ENCODE measurements at regions not wholly inside any gene's neighbourhood (a gene's known extent, or its start where the extent isn't known, plus 50 kb on each side); places are given as distances from the start of the nearest gene placed in this dataset.

- Histone ChIP-seq H3K36me3 (ENCODE audit: control insufficient read depth in 2 of 2, insufficient read depth in 2 of 2, low read length in 1 of 2) (no peaks in the 10 kb centered on the region), H3K27ac (ENCODE audit: control insufficient read depth, insufficient read depth) (no peak overlapping the region), H3K4me1 (ENCODE audit: control insufficient read depth, insufficient read depth, low read length) (no peaks in the 10 kb centered on the region), H3K79me2 (ENCODE audit: control insufficient read depth, insufficient read depth, low read length) (no peaks in the 10 kb centered on the region), H3K27me3 (replicated peaks in 1 of 2; ENCODE audit: control insufficient read depth in 2 of 2, insufficient read depth in 2 of 2, low read length in 1 of 2) (no peaks in the 10 kb centered on the region), H2AFZ (ENCODE audit: control insufficient read depth, low read depth, low read length) (no peak overlapping the region), H3K4me2 (ENCODE audit: control insufficient read depth, insufficient read depth) (no peak overlapping the region), H3K4me3 (no peak overlapping the region), H3K9me3 (replicated peaks; ENCODE audit: control insufficient read depth, insufficient read depth, low read length) (no peaks in the 10 kb centered on the region), H4K20me1 (ENCODE audit: control insufficient read depth, insufficient read depth) (no peaks in the 10 kb centered on the region), H3K9ac (ENCODE audit: control insufficient read depth, insufficient read depth, low read length) (no peak overlapping the region)
- intact Hi-C loops (cut with micrococcal nuclease; ENCODE audit: unreplicated experiment) (no loop called here), in situ Hi-C loops (cut with MboI) (no loop called here)
- ChIA-PET POLR2A (no interaction called here), CTCF (no interaction called here), RAD21 (ENCODE audit: unreplicated experiment) (no interaction called here), SMC1A (ENCODE audit: uncharacterized antibody, unreplicated experiment) (no interaction called here)
- FAIRE-seq (no peak), ATAC-seq (no peak), DNase-seq (ENCODE audit: low read depth, low spot score) (no peak)
- 0% methylated on average over 1 of the region's 1 CpG for WGBS (ENCODE audit: insufficient coverage, insufficient replicate concordance, low lambda C conversion rate, missing lambda C conversion rate)
- TF ChIP-seq BHLHE40 (IDR thresholded peaks at IDR 0.05; ENCODE audit: borderline replicate concordance in 1 of 2, low read depth in 2 of 2, low read length in 1 of 2) (no peak), RAD21 (IDR thresholded peaks at IDR 0.05; ENCODE audit: insufficient read depth, low read depth, low read length) (no peak), IKZF2 (IDR thresholded peaks at IDR 0.05) (no peak)
- no TSS peak for BruUV-seq (replicated peaks)
These were observed 433.6 kb upstream of the ARRDC3 start for GRCh38 chr5:91816681-91817080.

GRCh38 chr5:91797576-91797975, 414.5 kb upstream of the ARRDC3 start:
- H3K27me3 ChIP-seq (replicated peaks in 1 of 2; ENCODE audit: control insufficient read depth in 2 of 2, insufficient read depth in 2 of 2, low read length in 1 of 2): no peaks in the 10 kb centered on the region
- no peak overlapping the region for H2AFZ ChIP-seq (ENCODE audit: control insufficient read depth, low read depth, low read length)
- H3K36me3 ChIP-seq (ENCODE audit: control insufficient read depth in 2 of 2, insufficient read depth in 2 of 2, low read length in 1 of 2): no peaks in the 10 kb centered on the region
- no peaks in the 10 kb centered on the region for H3K79me2 ChIP-seq (ENCODE audit: control insufficient read depth, insufficient read depth, low read length)
- TF ChIP-seq RELA (IDR thresholded peaks at IDR 0.05; ENCODE audit: borderline replicate concordance, partially characterized antibody) (no peak), FOXM1 (IDR thresholded peaks at IDR 0.05; ENCODE audit: low read depth, low read length) (no peak)
- FAIRE-seq (no peak), ATAC-seq (no peak), DNase-seq (ENCODE audit: low read depth, low spot score) (no peak)
- intact Hi-C loops (cut with micrococcal nuclease; ENCODE audit: unreplicated experiment) (no loop called here), in situ Hi-C loops (cut with MboI) (no loop called here)
- H3K4me2 ChIP-seq (ENCODE audit: control insufficient read depth, insufficient read depth): no peak overlapping the region
- CTCF ChIA-PET: no interaction called here
- H3K4me1 ChIP-seq (ENCODE audit: control insufficient read depth, insufficient read depth, low read length): no peaks in the 10 kb centered on the region
- no peaks in the 10 kb centered on the region for H3K9me3 ChIP-seq (replicated peaks; ENCODE audit: control insufficient read depth, insufficient read depth, low read length)
- RAD21 ChIA-PET (ENCODE audit: unreplicated experiment): no interaction called here
- no peak overlapping the region for H3K9ac ChIP-seq (ENCODE audit: control insufficient read depth, insufficient read depth, low read length)
- H4K20me1 ChIP-seq (ENCODE audit: control insufficient read depth, insufficient read depth): no peaks in the 10 kb centered on the region
- POLR2A ChIA-PET: no interaction called here
- BruUV-seq (replicated peaks): no TSS peak
- H3K27ac ChIP-seq (ENCODE audit: control insufficient read depth, insufficient read depth): no peak overlapping the region
- H3K4me3 ChIP-seq: no peak overlapping the region
- SMC1A ChIA-PET (ENCODE audit: uncharacterized antibody, unreplicated experiment): no interaction called here
- WGBS (ENCODE audit: insufficient coverage, insufficient replicate concordance, low lambda C conversion rate, missing lambda C conversion rate): 76% methylated on average over 2 of the region's 2 CpGs

All from GM12878 (cell line).